ENCODE measurements at regions not wholly inside any gene's neighbourhood (a gene's known extent, or its start where the extent isn't known, plus 50 kb on each side); places are given as distances from the start of the nearest gene placed in this dataset.

DNA sequence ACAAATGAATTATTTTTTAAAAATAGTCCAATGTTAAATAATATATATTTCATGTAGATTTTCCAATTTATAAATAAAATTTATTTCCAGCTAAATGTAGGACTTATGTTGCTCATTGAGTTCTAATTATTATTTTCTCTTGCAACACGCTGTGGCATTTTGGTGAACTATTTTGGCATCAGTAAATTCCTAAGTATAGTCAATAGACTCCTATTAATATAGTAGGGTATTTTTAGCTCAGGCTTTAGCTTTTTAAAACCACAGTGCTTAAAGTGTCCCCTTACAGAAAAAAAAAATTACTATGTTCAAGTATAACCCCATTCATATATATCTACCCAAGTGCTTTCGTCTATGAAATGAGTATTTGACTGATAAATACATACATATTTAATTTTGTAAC is 919.2 kb upstream of the SOX9 start:
- TF ChIP-seq, protein P1, sequence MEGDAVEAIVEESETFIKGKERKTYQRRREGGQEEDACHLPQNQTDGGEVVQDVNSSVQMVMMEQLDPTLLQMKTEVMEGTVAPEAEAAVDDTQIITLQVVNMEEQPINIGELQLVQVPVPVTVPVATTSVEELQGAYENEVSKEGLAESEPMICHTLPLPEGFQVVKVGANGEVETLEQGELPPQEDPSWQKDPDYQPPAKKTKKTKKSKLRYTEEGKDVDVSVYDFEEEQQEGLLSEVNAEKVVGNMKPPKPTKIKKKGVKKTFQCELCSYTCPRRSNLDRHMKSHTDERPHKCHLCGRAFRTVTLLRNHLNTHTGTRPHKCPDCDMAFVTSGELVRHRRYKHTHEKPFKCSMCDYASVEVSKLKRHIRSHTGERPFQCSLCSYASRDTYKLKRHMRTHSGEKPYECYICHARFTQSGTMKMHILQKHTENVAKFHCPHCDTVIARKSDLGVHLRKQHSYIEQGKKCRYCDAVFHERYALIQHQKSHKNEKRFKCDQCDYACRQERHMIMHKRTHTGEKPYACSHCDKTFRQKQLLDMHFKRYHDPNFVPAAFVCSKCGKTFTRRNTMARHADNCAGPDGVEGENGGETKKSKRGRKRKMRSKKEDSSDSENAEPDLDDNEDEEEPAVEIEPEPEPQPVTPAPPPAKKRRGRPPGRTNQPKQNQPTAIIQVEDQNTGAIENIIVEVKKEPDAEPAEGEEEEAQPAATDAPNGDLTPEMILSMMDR (IDR thresholded peaks at IDR 0.05), result no peak
- TF ChIP-seq POLR2A (IDR thresholded peaks at IDR 0.05), result no peak
- no peak for TF ChIP-seq EP300 (IDR thresholded peaks at IDR 0.05)
- no peak for TF ChIP-seq POLR2AphosphoS5 (IDR thresholded peaks at IDR 0.05)

Measured in stomach (tissue), 4 donors.